ENCODE measurements at regions not wholly inside any gene's neighbourhood (a gene's known extent, or its start where the extent isn't known, plus 50 kb on each side); places are given as distances from the start of the nearest gene placed in this dataset.

- peak in 2 of 3 donors; percentile 5 to 13 for DNase-seq
- no peak for ATAC-seq (ENCODE audit: insufficient read depth, low FRiP score)
- no peaks in the 10 kb centered on the region for H3K27me3 ChIP-seq (ENCODE audit: control insufficient read depth in 3 of 3, insufficient read depth in 3 of 3, low read length in 2 of 3)
Measured at GRCh38 chr12:102564026-102564425, 83.7 kb upstream of the IGF1 start.

GRCh38 chr12:102562836-102563425 is 82.6 kb upstream of the IGF1 start:
- Histone ChIP-seq H3K27ac (ENCODE audit: low read depth in 1 of 2, low read length in 1 of 2) (no peak overlapping the region), H3K27me3 (ENCODE audit: control insufficient read depth in 3 of 3, insufficient read depth in 3 of 3, low read length in 2 of 3) (no peaks in the 10 kb centered on the region), H3K4me1 (ENCODE audit: control insufficient read depth in 5 of 5, insufficient read depth in 5 of 5, low read length in 5 of 5) (peaks cover 0 to 5% (median 0%) of the 10 kb centered on the region in 5 donors), H3K4me3 (no peak overlapping the region), H3K9ac (ENCODE audit: insufficient read depth in 1 of 2, low read length in 2 of 2) (no peak overlapping the region), H3K36me3 (ENCODE audit: control insufficient read depth in 4 of 4, insufficient read depth in 4 of 4, low read length in 4 of 4) (no peaks in the 10 kb centered on the region), H3K9me3 (ENCODE audit: control insufficient read depth in 4 of 4, insufficient read depth in 3 of 4, low read length in 3 of 4) (peaks cover 0 to 4% (median 0%) of the 10 kb centered on the region in 4 donors)
- TF ChIP-seq, protein P1, sequence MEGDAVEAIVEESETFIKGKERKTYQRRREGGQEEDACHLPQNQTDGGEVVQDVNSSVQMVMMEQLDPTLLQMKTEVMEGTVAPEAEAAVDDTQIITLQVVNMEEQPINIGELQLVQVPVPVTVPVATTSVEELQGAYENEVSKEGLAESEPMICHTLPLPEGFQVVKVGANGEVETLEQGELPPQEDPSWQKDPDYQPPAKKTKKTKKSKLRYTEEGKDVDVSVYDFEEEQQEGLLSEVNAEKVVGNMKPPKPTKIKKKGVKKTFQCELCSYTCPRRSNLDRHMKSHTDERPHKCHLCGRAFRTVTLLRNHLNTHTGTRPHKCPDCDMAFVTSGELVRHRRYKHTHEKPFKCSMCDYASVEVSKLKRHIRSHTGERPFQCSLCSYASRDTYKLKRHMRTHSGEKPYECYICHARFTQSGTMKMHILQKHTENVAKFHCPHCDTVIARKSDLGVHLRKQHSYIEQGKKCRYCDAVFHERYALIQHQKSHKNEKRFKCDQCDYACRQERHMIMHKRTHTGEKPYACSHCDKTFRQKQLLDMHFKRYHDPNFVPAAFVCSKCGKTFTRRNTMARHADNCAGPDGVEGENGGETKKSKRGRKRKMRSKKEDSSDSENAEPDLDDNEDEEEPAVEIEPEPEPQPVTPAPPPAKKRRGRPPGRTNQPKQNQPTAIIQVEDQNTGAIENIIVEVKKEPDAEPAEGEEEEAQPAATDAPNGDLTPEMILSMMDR (IDR thresholded peaks at IDR 0.05; ENCODE audit: control extremely low read depth, extremely low read depth), result no peak
- 19 to 20% methylated on average over 2 of the region's 2 CpGs for WGBS, 2 donors
- no peak for ATAC-seq (ENCODE audit: insufficient read depth, low FRiP score)
- no peak for DNase-seq

More at GRCh38 chr12:102564026-102564425, 83.7 kb upstream of the IGF1 start:
- Histone ChIP-seq H3K27ac (ENCODE audit: low read depth in 1 of 2, low read length in 1 of 2) (no peak overlapping the region), H3K4me1 (ENCODE audit: control insufficient read depth in 5 of 5, insufficient read depth in 5 of 5, low read length in 5 of 5) (peaks cover 0 to 5% (median 0%) of the 10 kb centered on the region in 5 donors), H3K36me3 (ENCODE audit: control insufficient read depth in 4 of 4, insufficient read depth in 4 of 4, low read length in 4 of 4) (no peaks in the 10 kb centered on the region), H3K9ac (ENCODE audit: insufficient read depth in 1 of 2, low read length in 2 of 2) (no peak overlapping the region), H3K9me3 (ENCODE audit: control insufficient read depth in 4 of 4, insufficient read depth in 3 of 4, low read length in 3 of 4) (peaks cover 0 to 4% (median 0%) of the 10 kb centered on the region in 4 donors), H3K4me3 (no peak overlapping the region)
- WGBS, 2 donors, result 64 to 80% methylated on average over 4 of the region's 4 CpGs
- TF ChIP-seq, protein P1 (IDR thresholded peaks at IDR 0.05; ENCODE audit: control extremely low read depth, extremely low read depth), result no peak

- ATAC-seq (ENCODE audit: insufficient read depth, low FRiP score) (no peak), DNase-seq (no peak)
- Histone ChIP-seq H3K4me3 (no peak overlapping the region), H3K36me3 (ENCODE audit: control insufficient read depth in 4 of 4, insufficient read depth in 4 of 4, low read length in 4 of 4) (no peaks in the 10 kb centered on the region), H3K9me3 (ENCODE audit: control insufficient read depth in 4 of 4, insufficient read depth in 3 of 4, low read length in 3 of 4) (no peaks in the 10 kb centered on the region), H3K27me3 (ENCODE audit: control insufficient read depth in 3 of 3, insufficient read depth in 3 of 3, low read length in 2 of 3) (no peaks in the 10 kb centered on the region), H3K27ac (ENCODE audit: low read depth in 1 of 2, low read length in 1 of 2) (no peak overlapping the region), H3K4me1 (ENCODE audit: control insufficient read depth in 5 of 5, insufficient read depth in 5 of 5, low read length in 5 of 5) (peaks cover 0 to 2% (median 0%) of the 10 kb centered on the region in 5 donors), H3K9ac (ENCODE audit: insufficient read depth in 1 of 2, low read length in 2 of 2) (no peak overlapping the region)
- TF ChIP-seq, protein P1 (IDR thresholded peaks at IDR 0.05; ENCODE audit: control extremely low read depth, extremely low read depth), result no peak
- 87 to 98% methylated on average over 2 of the region's 2 CpGs for WGBS, 2 donors
Measured at GRCh38 chr12:102551186-102551585, 70.8 kb upstream of the IGF1 start.

- 63 to 67% methylated on average over 5 of the region's 5 CpGs for WGBS, 2 donors
- no peaks in the 10 kb centered on the region for H3K9me3 ChIP-seq (ENCODE audit: control insufficient read depth in 4 of 4, insufficient read depth in 3 of 4, low read length in 3 of 4)
- no peaks in the 10 kb centered on the region for H3K36me3 ChIP-seq (ENCODE audit: control insufficient read depth in 4 of 4, insufficient read depth in 4 of 4, low read length in 4 of 4)
- no peak for ATAC-seq (ENCODE audit: insufficient read depth, low FRiP score)
- H3K27ac ChIP-seq (ENCODE audit: low read depth in 1 of 2, low read length in 1 of 2), result no peak overlapping the region
- DNase-seq, result no peak
- H3K27me3 ChIP-seq (ENCODE audit: control insufficient read depth in 3 of 3, insufficient read depth in 3 of 3, low read length in 2 of 3), result no peaks in the 10 kb centered on the region
- no peak overlapping the region for H3K9ac ChIP-seq (ENCODE audit: insufficient read depth in 1 of 2, low read length in 2 of 2)
- TF ChIP-seq, protein P1 (IDR thresholded peaks at IDR 0.05; ENCODE audit: control extremely low read depth, extremely low read depth), result no peak
- H3K4me3 ChIP-seq, result no peak overlapping the region
- peaks cover 0 to 2% (median 0%) of the 10 kb centered on the region in 5 donors for H3K4me1 ChIP-seq (ENCODE audit: control insufficient read depth in 5 of 5, insufficient read depth in 5 of 5, low read length in 5 of 5)
Measured at GRCh38 chr12:102549691-102550090, 69.3 kb upstream of the IGF1 start.
